ENCODE measurements at regions not wholly inside any gene's neighbourhood (a gene's known extent, or its start where the extent isn't known, plus 50 kb on each side); places are given as distances from the start of the nearest gene placed in this dataset.

- DNase-seq: no peak
- H3K36me3 ChIP-seq: no peaks in the 10 kb centered on the region
- no peaks in the 10 kb centered on the region for H3K4me1 ChIP-seq
- no peaks in the 10 kb centered on the region for H3K9me3 ChIP-seq
- TF ChIP-seq POLR2A (IDR thresholded peaks at IDR 0.05) (no peak), CTCF (IDR thresholded peaks at IDR 0.05) (no peak)
- no peak overlapping the region for H3K27ac ChIP-seq
- intact Hi-C loops (cut with DNase I; ENCODE audit: low total_unique reads): no loop called here
- H3K27me3 ChIP-seq: no peaks in the 10 kb centered on the region
- H3K4me3 ChIP-seq: no peak overlapping the region
These were observed 551.4 kb downstream of the GLRX3 start for GRCh38 chr10:130687566-130687965.

GRCh38 chr10:130689743-130690626, 553.8 kb downstream of the GLRX3 start:
- no peaks in the 10 kb centered on the region for H3K36me3 ChIP-seq
- no peaks in the 10 kb centered on the region for H3K9me3 ChIP-seq
- no peak overlapping the region for H3K4me3 ChIP-seq
- no peak for TF ChIP-seq CTCF (IDR thresholded peaks at IDR 0.05)
- TF ChIP-seq POLR2A (IDR thresholded peaks at IDR 0.05): no peak
- no peaks in the 10 kb centered on the region for H3K27me3 ChIP-seq
- no peak overlapping the region for H3K27ac ChIP-seq
- no peaks in the 10 kb centered on the region for H3K4me1 ChIP-seq
- intact Hi-C loops (cut with DNase I; ENCODE audit: low total_unique reads): no loop called here
- DNase-seq: no peak

DNA sequence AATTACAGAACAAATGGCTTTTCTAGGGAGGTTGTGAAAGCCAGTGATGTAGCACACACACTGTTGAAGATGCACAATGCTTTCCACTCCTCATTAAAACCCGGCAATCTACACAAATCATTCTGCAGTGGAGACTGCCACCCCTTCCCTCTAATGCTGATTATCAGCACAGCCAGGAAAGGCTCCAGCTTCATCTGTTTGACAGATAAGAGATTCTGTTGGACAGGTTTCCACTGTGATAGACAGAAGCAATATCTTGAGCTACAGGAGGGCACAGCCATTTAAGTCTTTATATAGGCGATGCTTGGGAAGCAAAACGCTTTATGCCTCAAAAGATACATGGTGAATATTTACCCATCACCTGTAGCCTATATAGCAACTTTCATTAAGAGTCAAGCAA, 555.6 kb downstream of the GLRX3 start:
- H3K4me3 ChIP-seq: no peak overlapping the region
- intact Hi-C loops (cut with DNase I; ENCODE audit: low total_unique reads): no loop called here
- no peaks in the 10 kb centered on the region for H3K4me1 ChIP-seq
- H3K36me3 ChIP-seq: no peaks in the 10 kb centered on the region
- TF ChIP-seq POLR2A (IDR thresholded peaks at IDR 0.05) (no peak), CTCF (IDR thresholded peaks at IDR 0.05) (no peak)
- no peak overlapping the region for H3K27ac ChIP-seq
- H3K9me3 ChIP-seq: no peaks in the 10 kb centered on the region
- no peaks in the 10 kb centered on the region for H3K27me3 ChIP-seq
- DNase-seq: no peak

- DNase-seq: no peak
- Histone ChIP-seq H3K9me3 (no peaks in the 10 kb centered on the region), H3K36me3 (no peaks in the 10 kb centered on the region), H3K4me1 (no peaks in the 10 kb centered on the region), H3K27ac (no peak overlapping the region), H3K4me3 (no peak overlapping the region), H3K27me3 (no peaks in the 10 kb centered on the region)
- intact Hi-C loops (cut with DNase I; ENCODE audit: low total_unique reads): no loop called here
- TF ChIP-seq POLR2A (IDR thresholded peaks at IDR 0.05) (no peak), CTCF (IDR thresholded peaks at IDR 0.05) (no peak)
These were observed 560.7 kb downstream of the GLRX3 start for GRCh38 chr10:130696870-130697269.

GRCh38 chr10:130707389-130707979, 571.3 kb downstream of the GLRX3 start:
- Histone ChIP-seq H3K4me3 (no peak overlapping the region), H3K27ac (no peak overlapping the region), H3K4me1 (no peaks in the 10 kb centered on the region), H3K36me3 (no peaks in the 10 kb centered on the region), H3K27me3 (no peaks in the 10 kb centered on the region), H3K9me3 (no peaks in the 10 kb centered on the region)
- intact Hi-C loops (cut with DNase I; ENCODE audit: low total_unique reads): no loop called here
- no peak for DNase-seq
- TF ChIP-seq POLR2A (IDR thresholded peaks at IDR 0.05): no peak
- no peak for TF ChIP-seq CTCF (IDR thresholded peaks at IDR 0.05)
